Endothelial cell of umbilical vein (primary cell): ENCODE measurements at regions not wholly inside any gene's neighbourhood (a gene's known extent, or its start where the extent isn't known, plus 50 kb on each side); places are given as distances from the start of the nearest gene placed in this dataset.

Source experiments
- BruUV-seq: library from RNA; stranded (reverse); fragments of 400-500 nt; replicated peaks from 2 replicates; lab custom pipeline; 2021; lab: Mats Ljungman, UMichigan
- CTCF ChIA-PET: fragments of 300-600, 350-600 bp; sonication (Branson Sonifier 250); formaldehyde crosslinking; loops from one replicate; lab custom pipeline; 2021; ENCODE audit warnings: antibody characterized with exemption, inconsistent platforms; lab: Charles Lee
- POLR2A ChIA-PET: fragments of 300-600, 350-600 bp; sonication (Branson Sonifier 250); formaldehyde crosslinking; loops from one replicate; lab custom pipeline; 2021; ENCODE audit warnings: antibody characterized with exemption, inconsistent platforms; lab: Charles Lee
- DNase-seq: peaks from one replicate; pipeline ENCODE4 v3.0.0-alpha.2; 2011; ENCODE audit warnings: low read depth, low spot score
- FAIRE-seq: peaks from 2 replicates; lab custom pipeline; 2011; peaks lifted over from hg19 to GRCh38; lab: Jason Lieb, UNC
- H2AFZ ChIP-seq: 2 replicates; pipeline ENCODE4 v1.6.0; 2012; ENCODE audit warnings: low read depth, low read length, control low read depth, inconsistent platforms
- H3K27ac ChIP-seq: 2 replicates; pipeline ENCODE4 v1.5.1; 2011; ENCODE audit warnings: low read depth, mild to moderate bottlenecking, control low read depth, low read length, moderate library complexity; ENCODE audit not compliant: insufficient read depth
- H3K27me3 ChIP-seq, 2 experiments: 2 replicates each; pipeline versions ENCODE4 v1.6.0 to v1.6.1; 2011; ENCODE audit warnings: low read length in 2 of 2, mixed read lengths in 1 of 2; ENCODE audit not compliant: control insufficient read depth in 2 of 2, insufficient read depth in 2 of 2
- H3K36me3 ChIP-seq, 2 experiments: 2 replicates in 1 of 2; 3 replicates in 1 of 2; pipeline ENCODE4 v1.5.1; 2011; ENCODE audit warnings: low read length in 2 of 2, mild to moderate bottlenecking in 1 of 2, moderate library complexity in 1 of 2; ENCODE audit not compliant: control insufficient read depth in 2 of 2, insufficient read depth in 2 of 2; ENCODE audit errors: extremely low read depth in 1 of 2
- H3K4me1 ChIP-seq: 3 replicates; pipeline ENCODE4 v1.5.1; 2011; ENCODE audit warnings: mild to moderate bottlenecking, low read length; ENCODE audit not compliant: control insufficient read depth, insufficient read depth; ENCODE audit errors: extremely low read depth
- H3K4me2 ChIP-seq: 2 replicates; pipeline ENCODE4 v1.6.1; 2011; ENCODE audit warnings: low read length, control low read depth, mixed read lengths; ENCODE audit not compliant: insufficient read depth
- H3K4me3 ChIP-seq, 3 experiments: fragments of 200-600 bp in 1 of 3; sonication (generic), shearing (Covaris generic) in 1 of 3; replicated peaks in 1 of 3; 2 replicates each; pipeline ENCODE4 v1.5.1; 2011 to 2016; ENCODE audit warnings: control low read depth in 3 of 3, low read length in 3 of 3, mild to moderate bottlenecking in 2 of 3, inconsistent platforms in 1 of 3, low read depth in 1 of 3, moderate library complexity in 1 of 3; ENCODE audit not compliant: insufficient read depth in 1 of 3
- H3K79me2 ChIP-seq: 2 replicates; pipeline ENCODE4 v1.6.0; 2012; ENCODE audit warnings: low read length, inconsistent platforms; ENCODE audit not compliant: control insufficient read depth, insufficient read depth
- H3K9ac ChIP-seq: replicated peaks from 2 replicates; pipeline ENCODE3; 2011; ENCODE audit warnings: low read length, control low read depth; ENCODE audit not compliant: insufficient read depth; ENCODE audit errors: extremely low read depth
- H3K9me1 ChIP-seq: replicated peaks from 3 replicates; pipeline ENCODE4 v1.6.0; 2011; ENCODE audit warnings: mild to moderate bottlenecking, low read length; ENCODE audit not compliant: control insufficient read depth, insufficient read depth; ENCODE audit errors: extremely low read depth
- H3K9me3 ChIP-seq: replicated peaks from 2 replicates; pipeline ENCODE4 v1.5.1; 2012; ENCODE audit warnings: low read length, inconsistent platforms; ENCODE audit not compliant: control insufficient read depth, insufficient read depth
- H4K20me1 ChIP-seq: replicated peaks from 2 replicates; pipeline ENCODE3; 2011; ENCODE audit warnings: mild to moderate bottlenecking, low read length; ENCODE audit not compliant: control insufficient read depth, insufficient read depth; ENCODE audit errors: extremely low read depth
- EZH2 ChIP-seq: IDR thresholded peaks from 2 replicates; pipeline ENCODE4 v1.6.1; 2012; ENCODE audit warnings: borderline replicate concordance, low read depth, mild to moderate bottlenecking, moderate library complexity, low read length, inconsistent platforms; ENCODE audit not compliant: severe bottlenecking
- FOS ChIP-seq: IDR thresholded peaks from 2 replicates; pipeline ENCODE4 v1.6.1; 2011; ENCODE audit warnings: mild to moderate bottlenecking, low read length, moderate library complexity, borderline replicate concordance; ENCODE audit not compliant: insufficient read depth
- GATA2 ChIP-seq: IDR thresholded peaks from 2 replicates; pipeline ENCODE4 v1.7.0; 2011; ENCODE audit warnings: low read depth, mild to moderate bottlenecking, moderate library complexity, mixed read lengths, low read length; ENCODE audit not compliant: insufficient read length, insufficient read depth
- JUN ChIP-seq: IDR thresholded peaks from 2 replicates; pipeline ENCODE4 v1.6.1; 2011; ENCODE audit warnings: borderline replicate concordance, low read depth; ENCODE audit not compliant: insufficient read length, insufficient read depth
- MYC ChIP-seq: IDR thresholded peaks from one replicate; pipeline ENCODE4 v1.6.1; 2011; ENCODE audit warnings: mild to moderate bottlenecking, low read depth, low read length
- POLR2A ChIP-seq: IDR thresholded peaks from 2 replicates; pipeline ENCODE4 v1.6.1; 2012; ENCODE audit warnings: low read depth, mild to moderate bottlenecking, control low read depth, low read length
- dilution Hi-C: fragments of 300-500 bp; cut with MboI; formaldehyde crosslinking; loops from one replicate; pipeline ENCODE4 v1.15.0; 2019; ENCODE audit warnings: low sequenced_read_pairs; ENCODE audit not compliant: extremely low pct_ligation_motif_present
- intact Hi-C: fragments of 100-400 bp; cut with micrococcal nuclease; formaldehyde crosslinking; loops from one replicate; pipeline ENCODE4 v1.10.0; 2022
- TF ChIP-seq, protein P1 (sequence below), 2 donors: IDR thresholded peaks; 1 replicate in 1 of 2; 2 replicates in 1 of 2; pipeline ENCODE4 v1.5.1; 2011; ENCODE audit warnings: low read length in 2 of 2, mild to moderate bottlenecking in 2 of 2, moderate library complexity in 2 of 2, control low read depth in 1 of 2, inconsistent platforms in 1 of 2, low read depth in 1 of 2; ENCODE audit not compliant: insufficient read depth in 1 of 2; ENCODE audit errors: extremely low read depth in 1 of 2
- TF ChIP-seq, protein P2 (sequence below): IDR thresholded peaks from 2 replicates; pipeline ENCODE4 v1.6.1; 2011; ENCODE audit not compliant: insufficient read depth, insufficient read length

DNA sequence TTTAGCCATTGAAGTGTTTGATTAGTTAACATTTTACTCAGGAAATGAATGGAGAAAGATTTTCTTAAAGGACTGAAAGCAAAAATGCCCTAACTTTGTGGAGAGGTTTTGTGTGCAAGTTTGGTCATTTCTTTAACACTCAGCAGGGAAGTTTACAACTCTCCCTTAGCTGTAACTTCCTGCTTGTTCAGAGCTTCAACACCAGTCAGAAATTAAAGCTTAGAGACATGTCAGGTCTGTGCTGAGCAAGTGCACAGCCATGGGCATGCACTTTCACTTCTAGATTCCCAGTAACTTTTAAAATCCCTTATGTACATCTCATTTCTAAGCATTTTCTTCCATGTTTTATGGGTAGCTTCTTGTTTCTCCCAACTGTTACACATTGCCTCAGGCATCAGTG is 326.0 kb downstream of the ACTRT1 start:
- no peak for FAIRE-seq
- H3K27ac ChIP-seq: no peak overlapping the region
- no TSS peak for BruUV-seq
- H4K20me1 ChIP-seq: no peaks in the 10 kb centered on the region
- H3K36me3 ChIP-seq: no peaks in the 10 kb centered on the region
- no peaks in the 10 kb centered on the region for H3K9me3 ChIP-seq
- H3K27me3 ChIP-seq: no peaks in the 10 kb centered on the region
- H3K9me1 ChIP-seq: no peaks in the 10 kb centered on the region
- no peak overlapping the region for H3K4me3 ChIP-seq
- intact Hi-C loops (no loop called here), dilution Hi-C loops (no loop called here)
- peak overlapping the region; percentile 7 for H2AFZ ChIP-seq
- DNase-seq: peak; percentile 7
- no peak for TF ChIP-seq FOS
- no peak for TF ChIP-seq POLR2A
- no peak for TF ChIP-seq MYC
- no peak for TF ChIP-seq JUN
- no peak for TF ChIP-seq EZH2
- TF ChIP-seq GATA2: no peak
- TF ChIP-seq, protein P1, sequence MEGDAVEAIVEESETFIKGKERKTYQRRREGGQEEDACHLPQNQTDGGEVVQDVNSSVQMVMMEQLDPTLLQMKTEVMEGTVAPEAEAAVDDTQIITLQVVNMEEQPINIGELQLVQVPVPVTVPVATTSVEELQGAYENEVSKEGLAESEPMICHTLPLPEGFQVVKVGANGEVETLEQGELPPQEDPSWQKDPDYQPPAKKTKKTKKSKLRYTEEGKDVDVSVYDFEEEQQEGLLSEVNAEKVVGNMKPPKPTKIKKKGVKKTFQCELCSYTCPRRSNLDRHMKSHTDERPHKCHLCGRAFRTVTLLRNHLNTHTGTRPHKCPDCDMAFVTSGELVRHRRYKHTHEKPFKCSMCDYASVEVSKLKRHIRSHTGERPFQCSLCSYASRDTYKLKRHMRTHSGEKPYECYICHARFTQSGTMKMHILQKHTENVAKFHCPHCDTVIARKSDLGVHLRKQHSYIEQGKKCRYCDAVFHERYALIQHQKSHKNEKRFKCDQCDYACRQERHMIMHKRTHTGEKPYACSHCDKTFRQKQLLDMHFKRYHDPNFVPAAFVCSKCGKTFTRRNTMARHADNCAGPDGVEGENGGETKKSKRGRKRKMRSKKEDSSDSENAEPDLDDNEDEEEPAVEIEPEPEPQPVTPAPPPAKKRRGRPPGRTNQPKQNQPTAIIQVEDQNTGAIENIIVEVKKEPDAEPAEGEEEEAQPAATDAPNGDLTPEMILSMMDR (IDR thresholded peaks at IDR 0.05; ENCODE audit: extremely low read depth in 1 of 2, insufficient read depth in 1 of 2, low read depth in 1 of 2, low read length in 2 of 2): no peak
- ChIA-PET POLR2A (no interaction called here), CTCF (no interaction called here)
- no peaks in the 10 kb centered on the region for H3K79me2 ChIP-seq
- H3K9ac ChIP-seq: no peak overlapping the region
- no peaks in the 10 kb centered on the region for H3K4me1 ChIP-seq
- H3K4me2 ChIP-seq: no peak overlapping the region

DNA sequence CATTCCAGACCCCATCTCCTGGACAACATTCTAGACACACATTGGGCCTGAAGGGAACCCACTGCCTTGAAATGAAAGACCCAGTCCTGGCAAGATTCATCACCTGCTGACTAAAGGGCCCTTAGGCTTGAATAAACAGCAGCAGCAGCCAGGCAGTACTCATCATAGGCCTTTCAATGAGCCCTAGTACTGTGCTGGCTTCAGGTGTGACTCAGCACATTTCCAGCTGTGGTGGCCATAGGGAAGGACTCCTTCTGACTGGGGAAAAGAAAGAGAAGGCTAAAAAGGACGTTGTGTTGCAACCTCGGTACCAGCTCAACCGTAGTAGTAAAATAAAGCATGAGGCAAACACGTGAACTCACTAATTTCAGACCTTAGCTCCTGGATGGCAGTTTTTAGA is 344.0 kb downstream of the ACTRT1 start:
- POLR2A ChIA-PET: no interaction called here

More for the DNA sequence above, 344.0 kb downstream of the ACTRT1 start:
- Histone ChIP-seq H3K27ac (no peak overlapping the region), H3K4me2 (no peak overlapping the region), H4K20me1 (no peaks in the 10 kb centered on the region), H3K4me3 (no peak overlapping the region), H3K36me3 (no peaks in the 10 kb centered on the region), H3K4me1 (no peaks in the 10 kb centered on the region), H3K9me3 (no peaks in the 10 kb centered on the region), H2AFZ (peak overlapping the region; percentile 14), H3K27me3 (no peaks in the 10 kb centered on the region), H3K9me1 (no peaks in the 10 kb centered on the region), H3K9ac (no peak overlapping the region), H3K79me2 (no peaks in the 10 kb centered on the region)
- no TSS peak for BruUV-seq
- no peak for DNase-seq
- intact Hi-C loops: no loop called here
- CTCF ChIA-PET: no interaction called here
- FAIRE-seq: peak; percentile 37
- TF ChIP-seq POLR2A: no peak
- TF ChIP-seq, protein P1 (IDR thresholded peaks at IDR 0.05; ENCODE audit: extremely low read depth in 1 of 2, insufficient read depth in 1 of 2, low read depth in 1 of 2, low read length in 2 of 2): no peak
- TF ChIP-seq FOS: no peak
- TF ChIP-seq JUN: no peak
- TF ChIP-seq, protein P2, sequence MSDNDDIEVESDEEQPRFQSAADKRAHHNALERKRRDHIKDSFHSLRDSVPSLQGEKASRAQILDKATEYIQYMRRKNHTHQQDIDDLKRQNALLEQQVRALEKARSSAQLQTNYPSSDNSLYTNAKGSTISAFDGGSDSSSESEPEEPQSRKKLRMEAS: no peak
- dilution Hi-C loops: no loop called here
